Suppressor macrophage treated with lipopolysaccharide for 1 hour (primary cell): ENCODE measurements at regions not wholly inside any gene's neighbourhood (a gene's known extent, or its start where the extent isn't known, plus 50 kb on each side); places are given as distances from the start of the nearest gene placed in this dataset.

ENCODE experiments used
- DNase-seq, 3 donors: peaks; one replicate each; pipeline ENCODE4 v3.0.0-alpha.2; 2020 to 2022

DNA sequence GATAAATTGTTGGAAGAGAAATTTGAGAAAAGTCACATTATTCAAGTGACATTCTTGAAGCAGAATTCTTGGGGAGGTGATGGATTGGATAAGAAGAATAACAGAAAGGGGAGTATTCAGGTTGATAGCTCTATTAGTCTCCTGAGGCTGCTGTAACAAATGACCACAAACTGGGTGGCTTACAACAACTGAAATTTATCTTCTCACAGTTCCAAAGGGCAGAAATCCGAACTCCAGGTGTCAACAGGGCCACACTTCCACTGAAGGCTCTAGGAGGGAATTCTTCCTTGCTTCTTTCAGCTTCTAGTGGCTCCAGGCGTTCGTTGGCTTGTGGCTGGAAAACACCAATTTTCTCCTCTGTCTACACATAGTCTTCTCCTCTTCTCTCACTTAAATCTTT, 99.8 kb downstream of the TES start:
- DNase-seq: no peak

DNA sequence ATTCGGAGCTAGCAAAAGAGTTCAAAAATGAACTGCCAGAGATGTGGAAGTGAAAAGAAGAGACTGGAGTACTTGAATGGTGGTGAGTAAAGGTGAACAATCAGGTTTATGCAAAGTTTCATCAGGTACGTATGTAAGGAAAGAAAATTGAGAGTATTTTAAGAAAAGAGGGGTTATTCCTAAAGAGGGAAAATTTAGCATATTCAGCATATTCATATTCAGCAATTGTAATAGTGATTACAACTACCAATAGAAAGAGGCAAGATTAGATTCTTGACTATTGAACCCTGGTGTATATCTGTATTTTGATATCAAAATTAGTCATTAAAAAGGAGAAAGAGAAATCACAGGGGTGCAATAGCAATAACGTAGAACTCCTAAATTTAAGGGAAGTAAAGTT, 100.9 kb downstream of the TES start:
- no peak for DNase-seq

DNA sequence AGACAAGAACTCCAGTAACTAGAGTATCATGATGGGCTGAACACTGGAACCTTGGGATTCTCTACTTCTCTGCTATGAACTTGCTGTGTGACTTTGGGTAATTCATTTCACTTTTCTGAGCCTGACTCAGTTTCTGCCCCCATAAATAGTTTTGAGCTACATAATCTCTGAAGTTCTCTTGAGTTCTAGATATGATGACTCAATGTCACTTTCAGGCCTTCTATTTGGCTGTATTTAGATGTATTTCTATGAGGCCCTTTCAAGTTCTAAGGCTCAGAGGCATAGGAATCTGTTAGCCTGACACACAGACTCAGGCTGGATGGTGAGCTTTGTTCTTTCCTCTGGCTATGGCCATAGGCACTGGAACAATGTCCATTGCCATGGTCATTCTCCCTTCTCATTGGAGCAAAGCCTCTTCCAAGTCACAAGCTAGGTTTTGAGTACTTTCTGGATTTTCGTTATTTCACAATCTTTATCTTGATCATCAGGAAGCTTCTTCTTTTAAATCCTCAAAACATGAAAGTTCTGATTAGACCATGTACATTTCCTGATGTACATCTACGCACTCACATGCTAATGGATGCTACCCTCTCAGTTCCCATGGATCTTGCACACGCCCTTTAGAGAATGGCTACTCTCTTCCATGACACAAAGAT, 101.6 kb downstream of the TES start:
- DNase-seq: peak in 1 of 3 donors; percentile 6

DNA sequence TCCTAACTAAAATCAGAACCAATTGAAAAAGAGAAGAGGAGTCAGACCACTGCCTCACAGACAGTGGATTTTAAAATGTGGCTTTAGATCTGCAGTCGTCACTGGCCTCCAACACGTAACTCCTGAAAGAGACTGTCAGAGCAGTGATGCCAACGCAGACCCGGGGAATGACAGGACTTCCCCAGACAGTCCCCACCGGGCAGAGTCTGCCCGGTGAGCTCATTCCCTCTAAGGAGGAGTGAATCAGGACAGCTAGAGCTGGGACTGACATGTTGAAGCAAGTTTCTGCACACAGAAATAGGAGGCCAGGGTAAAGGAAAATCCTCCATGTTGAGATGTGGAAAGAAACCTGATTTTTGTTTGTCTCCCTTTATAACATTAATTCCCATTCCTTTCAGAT, 105.0 kb downstream of the TES start:
- peak; percentile 11 to 38 (median 30) for DNase-seq

DNA sequence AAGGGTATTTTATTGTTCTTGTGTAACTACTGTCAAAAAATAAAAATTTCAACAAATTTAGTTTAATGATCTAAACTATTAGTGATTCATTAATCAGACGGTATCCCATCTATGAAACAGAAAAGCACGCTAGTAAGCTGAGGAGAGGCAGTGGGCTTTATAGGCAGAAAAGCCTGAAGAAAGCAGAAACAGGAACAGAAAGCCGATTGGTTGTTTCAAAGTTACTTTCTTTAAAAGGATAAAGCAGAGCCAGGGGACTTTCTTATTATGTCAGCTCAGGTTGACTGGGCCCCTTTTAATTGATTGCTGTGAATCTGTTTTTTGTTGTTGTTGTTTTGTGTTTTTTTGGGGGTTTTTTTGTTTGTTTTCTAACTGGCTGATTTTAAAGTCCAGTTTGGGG, 105.5 kb downstream of the TES start:
- no peak for DNase-seq

DNA sequence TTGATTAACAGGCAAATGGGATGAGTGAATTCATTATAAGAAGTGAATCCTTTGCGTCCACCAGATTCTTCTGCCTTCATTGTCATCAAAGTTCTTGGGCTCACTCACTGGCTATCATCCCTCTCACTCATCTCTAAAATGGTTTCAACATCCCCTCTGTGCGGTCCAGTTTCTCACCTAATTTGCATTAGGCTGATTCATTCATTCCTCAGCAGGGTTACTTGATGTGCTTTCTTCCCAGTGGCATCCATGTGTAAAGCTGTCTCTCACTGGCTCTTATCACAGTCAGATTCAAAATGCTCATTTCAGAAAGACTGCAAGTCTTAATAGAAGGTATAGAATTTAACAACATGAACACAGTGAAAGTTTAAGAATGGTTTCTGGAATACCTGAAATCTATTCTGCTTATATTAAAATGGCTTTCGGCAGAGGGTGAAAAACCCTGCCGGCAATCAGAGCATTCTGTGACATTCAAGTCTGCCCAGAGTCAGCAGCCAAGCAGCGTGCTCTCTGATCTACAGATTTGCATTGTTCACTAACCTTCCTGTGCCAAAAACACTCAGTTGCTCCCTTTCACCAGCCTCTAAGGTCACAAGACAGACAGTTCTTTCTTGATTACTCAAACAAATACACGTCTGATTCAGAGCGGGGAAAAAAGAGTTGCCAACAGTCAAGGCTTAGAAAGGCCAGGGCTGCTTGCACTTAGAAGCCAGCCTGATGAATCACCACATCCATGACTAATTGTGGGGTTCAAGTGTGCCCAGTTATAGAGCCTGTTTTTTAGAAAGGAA, 106.7 kb downstream of the TES start:
- peak; percentile 55 to 72 (median 59) for DNase-seq

DNA sequence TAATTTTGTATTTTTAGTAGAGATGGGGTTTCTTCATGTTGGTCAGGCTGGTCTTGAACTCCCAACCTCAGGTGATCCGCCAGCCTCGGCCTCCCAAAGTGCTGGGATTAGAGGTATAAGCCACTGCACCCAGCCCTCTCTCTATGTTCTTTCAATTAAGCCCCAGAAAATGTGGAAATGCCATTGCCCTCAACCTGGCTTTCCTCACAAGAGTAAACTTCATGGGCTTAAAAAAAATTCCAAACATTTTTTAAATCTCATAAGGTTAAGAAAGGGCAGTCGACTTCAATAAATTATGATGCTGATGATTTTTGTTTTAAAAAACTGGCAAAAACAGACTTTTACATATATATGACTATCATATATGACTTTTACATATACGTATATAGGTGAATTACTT, 107.6 kb downstream of the TES start:
- no peak for DNase-seq

DNA sequence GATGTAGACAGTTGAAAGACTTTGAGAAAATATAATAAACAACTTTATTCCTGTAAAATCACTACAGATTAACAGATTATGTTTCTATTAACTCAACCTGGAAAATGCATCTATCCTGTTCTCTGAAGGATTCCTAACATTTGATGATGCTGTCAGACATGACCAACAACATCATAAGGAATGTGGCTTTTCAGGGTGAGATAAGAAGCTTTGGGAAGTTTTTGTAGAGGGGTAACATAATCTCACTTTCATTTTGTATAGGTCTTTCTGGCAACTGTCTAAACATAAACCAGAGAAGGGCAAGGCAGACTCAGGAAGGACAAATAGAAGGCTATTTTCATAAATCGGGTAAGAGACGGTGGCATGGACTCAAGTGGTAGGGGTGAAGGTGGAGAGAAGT, 112.2 kb downstream of the TES start:
- no peak for DNase-seq

DNA sequence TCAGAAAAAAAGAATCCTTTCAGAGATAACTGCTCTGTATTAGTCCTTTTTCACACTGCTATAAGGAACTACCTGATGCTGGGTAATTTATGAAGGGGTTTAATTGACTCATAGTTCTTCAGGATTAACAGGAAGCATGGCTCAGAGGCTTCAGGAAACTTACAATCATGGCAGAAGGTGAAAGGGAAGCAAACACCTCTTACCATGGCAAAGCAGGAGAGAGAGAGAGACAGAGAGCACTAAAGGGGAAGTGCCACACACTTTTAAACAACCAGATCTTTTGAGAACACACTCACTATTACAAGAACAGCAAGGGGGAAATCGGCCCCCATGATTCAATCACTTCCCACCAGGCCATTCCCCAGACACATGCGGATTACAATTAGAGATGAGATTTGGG, 114.2 kb downstream of the TES start:
- DNase-seq: no peak

DNA sequence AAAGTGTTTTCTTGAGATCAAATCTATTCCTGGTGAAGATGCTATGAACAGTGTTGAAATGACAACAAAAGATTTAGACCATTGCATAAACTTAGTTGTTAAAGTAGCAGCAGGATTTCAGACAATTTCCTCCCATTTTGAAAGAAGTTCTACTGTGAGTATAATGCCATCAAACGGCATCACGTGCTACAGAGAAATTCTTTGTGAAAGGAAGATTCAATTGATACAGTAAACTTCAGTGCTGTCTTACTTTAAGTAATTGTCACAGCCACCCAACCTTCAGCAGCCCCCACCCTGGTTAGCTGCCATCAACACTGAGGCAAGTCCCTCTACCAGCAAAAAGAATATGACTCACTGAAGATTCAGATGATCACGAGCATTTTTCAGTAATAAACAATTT, 115.2 kb downstream of the TES start:
- no peak for DNase-seq

DNA sequence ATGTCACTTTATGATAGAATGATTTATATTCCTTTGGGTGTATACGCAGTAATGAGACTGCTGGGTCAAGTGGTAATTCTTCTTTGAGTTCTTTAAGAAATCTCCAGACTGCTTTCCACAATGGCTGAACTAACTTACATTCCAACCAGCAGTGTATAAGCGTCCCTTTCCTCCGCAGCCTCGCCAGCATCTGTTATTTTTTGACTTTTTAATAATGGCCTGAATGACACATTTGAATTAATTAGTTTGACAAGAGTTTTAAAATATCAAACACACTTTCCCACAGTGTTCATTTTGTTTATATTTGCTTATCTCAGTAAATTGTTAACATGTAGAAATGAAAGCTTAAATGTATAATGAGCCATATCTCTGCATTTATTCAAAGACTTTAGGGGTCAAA, 116.8 kb downstream of the TES start:
- DNase-seq: no peak

DNA sequence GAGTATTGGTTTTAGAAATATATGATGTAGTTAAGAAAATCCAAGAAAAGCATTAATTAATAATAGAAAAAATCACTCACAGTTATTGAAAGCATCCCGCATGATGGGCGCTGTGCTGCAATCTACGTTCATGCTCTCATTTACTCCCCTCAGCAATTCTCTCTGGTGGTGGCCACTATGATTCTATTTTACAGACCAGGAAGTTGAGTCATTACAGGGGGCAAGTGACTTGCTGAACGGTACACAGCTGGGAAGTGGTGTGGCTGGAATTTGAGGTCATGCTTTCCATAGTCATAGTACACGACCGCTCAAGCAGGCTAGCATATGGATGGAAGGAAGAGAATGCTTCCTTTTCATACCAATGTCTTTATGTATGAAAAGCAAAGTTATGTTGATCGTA, 117.4 kb downstream of the TES start:
- peak in 1 of 3 donors; percentile 1 for DNase-seq

DNA sequence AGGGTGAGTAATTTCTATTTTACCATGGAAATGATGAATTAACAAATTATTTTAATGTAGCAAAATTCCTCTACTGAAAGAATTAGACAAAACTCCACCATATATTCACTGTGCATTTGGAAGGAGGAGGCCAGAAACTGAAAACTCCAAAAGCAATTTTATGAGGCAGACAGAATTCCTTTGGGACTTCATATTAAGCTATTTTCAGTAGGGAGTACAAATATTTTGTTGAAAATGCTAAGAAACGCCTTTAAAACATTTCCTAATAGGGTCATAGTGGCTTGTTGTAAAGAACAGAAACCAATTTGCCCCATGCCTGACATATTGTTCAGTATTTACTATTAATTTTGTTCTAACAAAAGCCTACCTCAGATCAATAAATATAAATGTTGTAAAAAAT, 117.8 kb downstream of the TES start:
- DNase-seq: no peak

DNA sequence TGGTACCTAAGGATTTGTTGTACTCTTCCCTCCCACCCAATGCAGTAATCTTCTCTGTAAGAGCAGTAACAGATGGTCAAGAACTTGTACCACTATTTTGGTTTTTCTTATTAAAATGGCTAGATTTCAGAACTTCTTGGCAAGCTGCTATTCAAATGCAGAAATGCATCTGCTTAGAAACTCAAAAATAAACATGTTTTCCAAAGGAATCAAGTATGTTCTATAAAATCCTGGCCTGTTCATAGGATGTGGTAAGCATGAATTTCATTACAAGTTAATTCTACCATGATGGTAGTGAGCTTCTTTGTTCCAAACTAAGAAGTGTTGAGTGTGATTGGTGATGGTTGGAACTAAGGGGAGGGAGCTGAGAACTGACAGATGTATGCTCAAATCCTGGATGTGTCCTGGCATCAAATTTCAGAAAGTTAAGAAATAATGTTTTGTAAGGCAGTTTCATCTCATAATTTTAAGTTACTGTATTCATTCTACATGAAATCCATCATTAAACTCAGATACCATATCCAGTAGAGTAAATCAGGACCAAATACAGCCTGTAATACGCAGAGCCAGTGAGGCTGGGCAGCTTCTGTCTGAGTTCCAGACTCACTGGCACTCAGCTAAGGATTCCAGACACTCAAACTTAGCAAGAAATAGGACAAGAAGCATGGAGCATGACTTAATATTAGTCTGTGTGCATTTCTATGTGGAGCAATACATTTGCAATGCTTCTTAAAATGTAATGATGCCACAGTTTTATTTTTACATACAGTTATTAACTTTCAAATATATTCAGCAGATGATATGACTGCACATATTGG, 119.6 kb downstream of the TES start:
- DNase-seq: no peak

DNA sequence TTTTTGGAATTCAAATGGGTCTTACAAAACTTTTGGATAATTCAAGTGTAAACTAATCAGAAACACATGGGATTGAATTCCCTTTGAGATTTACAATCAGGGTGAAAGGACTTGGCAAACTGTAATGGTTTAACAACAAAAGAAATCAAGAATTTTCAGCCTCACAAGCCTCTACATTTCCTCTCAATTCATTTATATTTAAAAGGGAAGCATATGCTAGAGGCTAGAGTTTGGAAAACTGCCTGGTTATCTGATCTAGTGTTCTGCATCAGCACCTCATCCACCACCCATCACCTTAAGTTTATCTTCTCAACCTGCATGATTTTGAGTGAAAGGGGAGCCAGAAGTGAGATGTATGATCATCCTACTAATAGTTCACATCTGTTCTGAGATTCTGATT, 120.7 kb downstream of the TES start:
- no peak for DNase-seq

DNA sequence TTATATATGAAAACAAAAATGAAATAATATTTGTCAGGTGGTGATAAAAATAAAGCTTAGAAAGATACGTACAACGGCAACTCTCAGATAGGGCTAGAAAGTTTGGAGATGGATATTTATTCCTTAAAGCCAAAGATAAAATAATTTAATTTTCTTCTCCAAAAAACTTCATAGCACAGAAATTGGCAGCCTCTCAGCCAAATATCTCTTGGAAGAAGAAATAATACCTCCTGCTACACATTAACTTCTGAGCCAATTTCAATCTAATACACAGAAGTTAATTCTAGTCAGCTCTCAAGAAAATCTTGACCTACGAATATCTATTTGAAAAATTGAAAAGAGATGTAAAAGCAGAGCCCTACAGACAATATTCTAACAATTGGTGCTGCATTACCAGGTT, 122.4 kb downstream of the TES start:
- DNase-seq: no peak

DNA sequence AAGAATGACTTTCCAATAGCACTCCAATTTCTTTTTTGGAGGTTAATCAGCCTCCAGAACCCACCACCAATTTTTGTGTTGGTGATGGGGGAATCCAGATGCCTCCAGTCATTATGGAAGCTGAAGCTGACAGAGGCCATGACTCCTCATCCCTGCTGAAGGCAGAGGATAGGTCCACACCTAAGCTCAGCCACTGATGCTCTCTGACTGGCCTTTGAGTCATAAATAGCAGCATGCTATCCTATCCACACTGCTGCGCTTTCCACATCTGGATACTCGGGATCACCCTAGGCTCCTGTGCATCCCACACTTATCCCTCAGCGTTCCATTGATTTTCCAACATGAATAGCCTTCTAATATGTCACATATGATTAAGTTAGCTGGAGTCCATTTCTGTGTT, 124.2 kb downstream of the TES start:
- DNase-seq: no peak

DNA sequence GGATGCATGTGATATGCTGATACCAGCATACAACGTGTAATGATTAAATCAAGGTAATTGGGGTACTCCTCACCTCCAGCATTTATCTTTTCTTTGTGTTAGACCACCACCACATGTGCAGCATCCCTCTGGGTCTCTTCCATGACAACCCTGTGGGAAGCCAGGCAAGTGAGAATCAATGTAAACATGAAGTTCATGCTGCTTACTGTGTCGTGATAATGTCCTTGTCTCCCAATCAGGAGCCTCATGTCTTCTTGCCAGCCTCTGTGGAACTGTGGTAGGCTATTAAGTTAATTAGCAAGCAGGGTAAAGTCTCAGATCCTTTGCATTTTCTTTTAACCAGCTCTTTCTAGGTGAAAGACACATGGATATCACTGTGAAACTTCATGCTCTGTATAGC, 126.7 kb downstream of the TES start:
- no peak for DNase-seq

DNA sequence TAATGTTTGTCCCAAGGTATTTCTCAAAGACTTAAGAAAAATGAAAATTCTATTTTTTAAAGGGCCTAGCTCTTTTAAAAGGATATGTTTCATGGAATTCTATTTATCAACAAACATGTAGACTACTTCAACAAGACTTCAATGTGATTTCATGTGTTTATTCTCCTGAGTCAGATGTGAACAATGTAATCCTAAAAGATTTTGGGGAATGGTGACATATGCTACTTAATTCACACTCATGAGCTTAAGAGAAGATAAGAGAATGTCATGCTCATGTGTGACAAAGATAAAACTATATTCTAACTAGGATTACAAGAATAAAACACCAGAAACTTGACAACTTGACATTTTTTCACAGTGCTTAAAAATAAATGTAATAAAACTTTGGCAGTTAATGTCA, 127.5 kb downstream of the TES start:
- no peak for DNase-seq

DNA sequence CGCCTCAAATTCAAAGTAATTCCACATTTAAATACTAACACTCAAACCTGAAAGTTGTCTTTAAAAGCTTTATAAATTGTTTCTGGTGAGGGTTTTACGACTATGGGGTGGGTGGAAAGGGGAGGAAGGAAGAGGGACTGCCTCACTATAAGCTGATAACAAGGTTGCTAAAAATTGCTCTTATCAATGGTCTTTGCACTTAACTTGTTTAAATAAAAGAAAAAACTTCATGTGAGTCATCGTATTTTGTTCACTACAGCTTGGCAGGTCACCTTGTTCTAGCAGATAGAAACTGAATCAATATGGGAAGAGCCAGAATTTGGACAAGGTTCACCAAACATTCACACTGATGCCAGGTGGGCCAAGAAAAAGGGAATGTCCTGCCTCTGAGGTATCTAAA, 129.2 kb downstream of the TES start:
- no peak for DNase-seq

DNA sequence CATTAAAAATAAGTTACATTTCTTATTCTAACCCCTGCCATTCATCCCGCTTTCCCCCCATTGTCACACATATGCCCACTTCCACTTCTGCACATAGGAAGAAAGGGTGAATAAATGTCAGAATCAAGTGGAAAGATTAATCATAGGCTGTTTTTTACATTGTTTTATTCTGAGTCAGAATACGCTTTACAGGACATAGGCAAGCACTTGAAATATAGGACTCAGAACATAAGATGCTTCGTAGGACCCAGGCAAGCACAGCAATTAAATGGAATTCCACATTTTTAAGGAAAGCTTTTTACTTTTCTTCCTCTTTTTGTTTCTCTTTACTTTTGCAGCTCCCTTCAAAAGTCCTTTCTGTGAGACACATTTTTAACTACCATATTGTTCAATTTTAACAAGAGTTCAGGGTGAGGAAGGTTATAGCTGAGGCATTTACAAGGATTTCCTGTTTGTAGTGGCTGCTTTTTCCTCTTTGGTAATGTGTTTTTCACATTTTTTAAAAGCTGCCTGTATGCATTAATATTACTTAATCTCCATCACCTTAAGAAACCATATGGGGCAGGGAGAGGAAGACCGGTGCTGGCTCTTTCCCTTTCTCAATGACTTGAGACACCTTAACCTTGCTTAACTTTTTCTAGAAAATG, 130.0 kb downstream of the TES start:
- no peak for DNase-seq

DNA sequence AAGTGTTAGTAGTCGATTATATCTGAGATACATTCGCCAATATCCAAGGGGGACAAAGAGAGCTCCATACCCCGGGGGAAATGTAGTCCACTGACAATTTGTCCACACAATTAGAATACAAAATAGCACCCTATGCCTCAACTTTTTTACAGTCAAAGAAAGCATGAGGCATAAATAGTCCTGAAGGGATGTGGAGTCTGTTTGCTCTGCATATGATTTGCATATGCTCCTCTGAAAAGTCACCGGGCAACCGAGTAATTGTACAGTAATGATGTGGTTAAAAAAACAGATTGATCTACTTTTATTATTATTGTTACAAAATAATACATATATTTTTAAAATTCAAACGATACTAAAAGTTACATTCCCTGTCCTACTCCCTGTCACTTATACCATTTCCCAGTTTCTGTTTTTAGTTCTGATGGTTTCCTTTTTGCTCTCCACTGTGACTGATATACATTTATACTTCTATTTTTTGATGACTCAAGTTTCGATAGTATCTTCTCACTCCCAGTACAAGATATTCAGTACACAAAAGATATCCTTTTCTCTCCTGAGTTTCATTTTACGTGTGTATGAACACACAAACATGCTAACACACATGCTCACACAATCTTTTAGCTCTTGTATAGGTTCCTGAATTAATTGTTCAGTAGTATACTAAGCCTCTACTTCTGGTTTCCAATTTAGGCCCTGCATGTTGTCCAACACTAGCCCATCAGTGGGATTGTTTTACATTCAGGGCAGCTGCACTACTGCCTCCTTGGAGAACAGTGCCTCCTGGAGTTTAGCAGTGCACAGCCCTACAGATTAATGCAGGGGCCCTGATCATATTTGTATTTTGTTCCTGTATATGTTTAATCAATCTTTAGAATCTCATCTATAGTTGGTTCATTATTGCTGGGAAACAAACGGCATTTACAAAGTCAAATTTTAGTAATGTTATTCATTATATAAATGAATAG, 130.9 kb downstream of the TES start:
- no peak for DNase-seq
